ENCODE measurements at regions not wholly inside any gene's neighbourhood (a gene's known extent, or its start where the extent isn't known, plus 50 kb on each side); places are given as distances from the start of the nearest gene placed in this dataset.

DNA sequence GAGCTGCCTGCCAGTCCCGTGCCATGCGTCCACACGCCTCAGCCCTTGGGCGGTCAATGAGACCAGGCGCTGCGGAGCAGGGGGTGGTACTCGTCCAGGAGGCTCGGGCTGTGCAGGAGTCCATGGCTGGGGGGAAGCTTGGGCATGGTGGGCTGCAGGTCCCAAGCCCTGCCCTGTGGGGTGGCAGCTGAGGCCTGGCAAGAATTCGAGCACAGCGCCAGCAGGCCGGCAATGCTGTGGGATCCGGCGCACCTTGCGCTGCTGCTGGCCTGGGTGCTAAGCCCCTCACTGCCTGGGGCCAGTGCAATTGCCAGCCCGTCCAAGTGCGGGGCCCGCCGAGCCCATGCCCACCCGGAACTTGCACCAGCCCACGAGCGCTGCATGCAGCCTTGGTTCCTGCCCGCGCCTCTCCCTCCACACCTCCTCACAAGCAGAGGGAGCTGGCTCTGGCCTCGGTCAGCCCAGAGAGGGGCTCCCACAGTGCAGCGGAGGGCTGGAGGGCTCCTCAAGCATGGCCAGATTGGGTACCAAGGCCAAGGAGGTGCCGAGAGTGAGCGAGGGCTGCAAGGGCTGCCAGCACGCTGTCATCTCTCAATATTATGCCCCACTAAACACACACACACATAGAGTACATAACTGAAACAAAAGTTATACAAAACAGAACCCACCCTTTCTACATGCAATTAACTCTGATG is 307.7 kb downstream of the LMO4 start:
- no peak for DNase-seq

DNA sequence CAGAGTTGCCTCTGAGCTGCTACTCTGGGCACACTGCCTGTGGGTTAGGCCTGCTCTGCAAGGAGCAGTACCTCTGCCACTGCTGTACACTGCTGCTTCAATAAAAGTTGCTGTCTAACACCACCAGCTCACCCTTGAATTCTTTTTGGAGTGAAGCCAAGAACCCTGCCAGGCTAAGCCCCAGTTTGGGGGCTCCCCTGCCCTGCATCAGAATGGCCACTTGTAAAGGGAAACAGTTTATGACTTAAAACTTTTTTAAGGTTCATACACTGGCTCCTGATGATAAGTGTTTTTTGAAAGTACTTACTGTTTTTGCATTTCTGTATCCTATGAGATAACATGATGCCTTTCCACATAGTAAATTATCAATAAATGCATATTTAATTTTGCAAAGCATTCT is 310.0 kb downstream of the LMO4 start:
- no peak for DNase-seq

DNA sequence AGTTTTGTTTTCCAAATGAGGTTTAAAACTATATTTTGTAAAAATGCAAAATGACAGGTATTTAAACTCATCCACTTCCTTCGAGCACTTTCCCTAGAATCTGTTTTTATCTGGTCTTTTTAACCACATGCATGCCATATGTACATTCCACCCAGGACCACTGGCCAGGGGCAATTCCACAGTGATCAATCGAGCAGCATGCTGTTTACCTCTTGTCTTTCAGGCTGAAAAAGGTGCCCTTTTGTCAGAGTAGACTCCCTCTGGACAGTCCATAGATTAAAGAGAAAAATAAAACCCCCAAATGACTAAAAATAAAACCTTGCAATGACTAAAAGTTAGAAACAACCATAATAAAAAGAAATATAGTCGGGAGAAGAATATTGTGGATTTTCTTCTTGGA is 313.3 kb downstream of the LMO4 start:
- no peak for DNase-seq

DNA sequence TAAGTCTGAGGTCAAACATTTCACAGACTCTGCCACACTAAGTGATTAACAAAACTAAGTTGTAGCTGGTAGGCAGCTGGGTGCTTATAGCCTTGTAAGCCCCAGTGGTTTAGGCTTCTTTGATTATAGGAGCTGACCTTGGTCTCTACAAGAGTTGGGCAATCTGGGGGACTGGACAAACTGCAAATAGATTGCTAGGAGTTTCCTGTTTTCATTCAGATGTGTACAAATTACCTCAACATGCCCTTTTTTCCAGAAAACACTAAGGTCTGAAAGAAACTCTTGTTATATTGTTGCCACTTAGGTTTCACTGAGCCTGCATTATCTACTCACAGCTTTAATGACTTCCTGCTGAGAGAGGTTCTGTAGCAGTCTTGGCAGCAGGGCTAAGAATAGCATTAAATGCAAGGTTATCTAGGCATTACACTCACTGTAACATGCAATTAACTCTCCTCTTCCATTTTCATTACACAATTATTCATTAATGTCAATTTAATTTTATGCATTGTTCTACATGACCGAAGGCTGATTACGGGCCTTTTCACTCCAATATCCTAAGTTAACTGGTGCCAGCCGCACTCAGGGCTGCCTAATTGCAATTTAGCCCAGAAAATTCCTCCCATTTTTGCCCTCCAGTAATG is 314.0 kb downstream of the LMO4 start:
- no peak for DNase-seq

DNA sequence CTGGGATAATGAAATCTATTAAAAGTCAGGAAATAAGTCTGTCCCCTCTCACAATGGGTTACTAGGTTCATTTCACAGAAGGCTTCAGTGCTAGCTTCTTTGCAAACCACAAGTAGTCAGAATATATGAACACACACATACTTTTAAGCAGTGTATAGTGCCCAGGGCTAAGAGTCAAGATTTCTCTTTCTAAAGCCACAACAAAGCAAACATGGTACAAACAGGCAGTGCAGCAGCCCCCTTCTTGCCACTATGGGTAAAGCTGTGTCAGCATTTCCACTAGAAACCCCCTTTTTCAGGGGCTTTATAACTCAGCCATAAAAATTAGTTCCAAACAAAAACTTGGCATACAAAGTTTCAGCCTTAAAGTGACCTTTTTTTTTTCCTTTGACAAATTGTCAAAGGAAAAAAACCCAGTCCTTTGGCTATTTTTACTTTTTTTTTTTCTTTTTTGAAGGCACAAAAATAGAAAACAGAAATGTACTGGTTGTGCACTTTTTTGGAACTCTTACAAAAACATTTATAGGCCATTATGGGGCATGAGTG is 315.4 kb downstream of the LMO4 start:
- DNase-seq = no peak

DNA sequence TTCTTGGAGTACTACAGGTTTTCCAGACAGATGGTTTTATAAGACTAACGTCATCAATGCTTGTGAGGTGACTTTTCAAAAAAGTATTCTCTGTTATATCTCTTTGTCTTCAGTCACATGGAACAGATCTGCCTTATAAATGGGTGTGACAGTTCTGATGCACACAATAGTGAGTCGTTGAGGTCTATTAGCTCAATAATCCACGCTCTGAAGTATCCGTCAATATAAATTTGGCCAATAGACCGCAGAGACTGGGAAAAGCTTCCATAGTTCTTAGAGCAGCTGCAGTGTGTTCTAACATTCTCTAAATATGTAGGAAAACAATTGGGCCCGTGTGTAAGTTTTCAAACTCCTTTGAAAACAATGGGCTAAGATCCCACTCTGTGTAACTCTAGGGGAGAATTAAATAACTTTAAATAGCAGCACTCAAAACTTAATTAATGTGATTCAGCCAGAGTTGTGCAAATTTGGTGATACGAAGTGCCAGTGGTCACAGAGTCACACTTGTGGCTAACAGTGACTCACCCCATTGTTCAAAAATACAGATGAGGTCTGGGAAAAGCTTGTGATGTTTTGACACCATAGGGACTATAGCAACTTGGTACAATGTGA is 316.0 kb downstream of the LMO4 start:
- DNase-seq = no peak

DNA sequence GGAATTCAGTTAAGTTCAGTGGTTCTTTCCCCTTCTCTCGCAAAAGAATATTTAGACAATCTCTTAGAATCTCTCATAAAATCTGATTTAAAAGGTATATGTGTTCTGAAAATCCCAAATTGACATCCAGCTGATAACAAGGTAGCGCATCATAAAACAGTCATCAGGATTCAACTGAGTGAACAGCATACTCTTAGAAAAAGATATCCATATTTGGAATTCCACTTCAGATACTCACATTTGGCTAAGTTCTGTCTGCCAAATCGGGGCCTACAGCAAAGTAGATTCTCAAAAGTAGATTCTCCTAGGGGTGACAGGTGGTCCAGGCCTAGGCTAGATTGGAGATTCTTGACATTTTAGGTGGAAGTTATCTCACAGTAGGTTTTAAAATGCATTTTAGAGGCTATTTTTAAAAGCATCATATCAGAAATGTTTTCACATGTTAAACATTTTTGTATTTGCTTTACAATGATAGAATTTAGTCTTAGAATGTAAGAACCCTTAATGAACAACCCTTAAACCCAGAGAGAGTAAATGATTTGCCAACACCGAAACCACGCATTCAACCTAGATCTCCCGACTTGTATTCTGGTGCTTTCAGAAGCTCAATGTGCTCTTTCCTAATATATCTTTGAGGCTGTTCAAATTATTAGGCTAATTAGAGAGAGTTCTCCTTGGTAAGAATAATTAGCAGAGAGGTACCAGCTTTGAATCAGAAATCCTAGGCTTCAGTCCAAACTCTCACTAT is 318.9 kb downstream of the LMO4 start:
- no peak for DNase-seq

DNA sequence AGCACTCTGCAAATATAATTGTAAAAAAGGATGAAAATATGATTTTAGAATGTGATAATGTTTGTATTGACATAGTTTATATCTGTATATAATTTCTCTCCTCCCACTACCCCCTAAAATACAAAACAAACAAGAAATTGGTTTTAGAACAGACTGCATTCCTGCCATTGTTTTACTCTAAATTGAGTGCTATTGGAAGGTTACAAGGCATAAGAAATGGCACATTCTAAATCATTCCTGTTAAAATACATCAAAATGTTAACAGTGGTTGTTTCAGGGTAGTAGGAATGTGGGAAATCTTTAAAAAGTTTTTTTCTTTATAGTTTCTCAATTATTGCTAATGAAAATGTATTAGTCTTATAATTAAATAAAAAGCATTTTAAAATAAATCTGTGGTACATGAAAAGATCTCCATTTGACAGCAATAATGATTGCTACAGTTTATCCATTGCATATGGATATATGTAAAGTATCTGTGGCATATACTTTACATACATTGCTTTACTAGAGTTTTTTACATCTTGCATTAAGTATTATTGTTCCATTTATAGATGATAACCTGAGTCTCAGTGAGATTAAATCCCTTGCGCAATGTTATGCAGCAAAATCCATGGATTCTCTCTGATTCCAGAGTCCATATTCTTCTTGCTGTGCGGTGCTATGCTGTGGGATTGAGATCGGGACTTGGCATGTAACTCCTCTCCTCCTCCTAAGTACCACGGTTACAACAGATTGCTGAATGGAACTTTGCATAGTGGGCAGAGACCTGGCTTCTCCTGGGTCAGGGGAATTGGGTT is 319.8 kb downstream of the LMO4 start:
- DNase-seq = no peak

DNA sequence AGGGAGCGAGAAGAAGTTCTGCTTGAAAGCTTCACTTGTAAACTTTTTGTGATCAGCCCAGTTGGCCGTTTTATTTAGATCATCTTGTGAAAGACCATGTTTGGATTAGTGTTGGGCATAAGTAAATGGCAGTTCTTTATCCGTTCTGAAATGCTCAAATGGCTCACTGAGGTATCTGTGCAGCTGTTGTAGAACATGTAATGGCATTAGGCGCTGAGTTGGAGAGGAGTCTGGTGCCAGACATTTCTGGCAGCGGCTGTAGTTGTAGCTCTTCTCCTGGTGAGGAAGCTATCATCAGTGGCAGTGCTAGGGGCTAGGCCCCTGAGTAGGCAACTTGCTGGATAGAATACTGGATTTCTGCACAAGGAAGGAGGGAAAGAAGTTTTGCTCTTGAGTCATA is 321.6 kb downstream of the LMO4 start:
- DNase-seq = no peak

DNA sequence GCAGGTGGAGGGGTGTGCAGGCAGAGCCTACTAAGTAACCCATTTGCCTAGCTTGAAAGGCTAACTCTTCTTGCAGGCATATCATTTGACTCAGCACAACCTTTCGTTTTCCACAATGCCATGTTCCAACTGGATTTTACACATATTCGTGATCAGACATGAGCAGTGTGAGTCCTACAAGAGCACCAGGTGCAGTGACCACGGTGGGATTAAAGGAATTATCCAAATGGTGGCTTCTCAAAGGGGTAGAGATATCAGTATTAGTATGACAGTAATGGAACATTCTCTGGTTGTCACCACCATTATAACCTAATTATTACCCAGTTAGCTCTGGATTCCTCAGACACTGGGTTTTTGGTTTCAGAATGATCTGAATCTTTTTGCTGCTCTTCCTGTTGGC is 323.5 kb downstream of the LMO4 start:
- DNase-seq = no peak

DNA sequence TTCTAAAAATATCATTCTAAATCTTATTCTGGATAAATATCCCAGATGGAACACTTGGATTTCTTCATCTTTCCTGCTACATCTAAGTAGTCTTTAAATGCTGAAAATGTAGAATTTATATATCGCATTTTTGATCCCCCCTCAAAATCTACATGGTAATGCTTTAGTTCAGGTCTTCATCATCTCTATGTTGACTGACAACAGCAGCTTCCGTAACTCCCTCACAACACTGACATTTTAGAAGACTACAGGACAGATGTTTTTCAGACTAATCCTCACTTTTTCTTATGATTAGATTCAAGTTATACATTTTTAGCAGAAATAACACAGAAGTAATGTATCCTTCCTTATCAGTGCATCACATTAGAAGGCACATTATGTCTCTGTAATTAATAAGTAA is 336.5 kb downstream of the LMO4 start:
- DNase-seq = no peak

DNA sequence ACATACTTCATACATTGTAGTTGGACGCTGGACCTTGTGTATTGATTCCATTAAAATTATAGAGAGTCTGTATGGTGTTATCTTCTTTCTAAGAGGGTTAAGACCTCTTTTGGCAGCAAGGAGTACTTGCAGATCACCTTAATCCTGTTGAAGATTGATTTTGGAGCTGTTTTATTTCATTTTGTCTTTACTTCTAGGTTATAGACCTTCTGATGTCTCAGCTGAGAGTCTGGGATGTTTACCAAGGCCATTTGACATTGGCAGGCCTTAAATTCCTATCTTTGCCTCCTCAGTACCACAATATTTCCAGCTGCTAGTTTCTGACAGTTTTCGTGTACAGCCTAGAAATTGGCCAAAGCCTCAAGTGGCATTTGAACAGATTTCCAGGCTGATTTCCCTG is 338.0 kb downstream of the LMO4 start:
- no peak for DNase-seq

DNA sequence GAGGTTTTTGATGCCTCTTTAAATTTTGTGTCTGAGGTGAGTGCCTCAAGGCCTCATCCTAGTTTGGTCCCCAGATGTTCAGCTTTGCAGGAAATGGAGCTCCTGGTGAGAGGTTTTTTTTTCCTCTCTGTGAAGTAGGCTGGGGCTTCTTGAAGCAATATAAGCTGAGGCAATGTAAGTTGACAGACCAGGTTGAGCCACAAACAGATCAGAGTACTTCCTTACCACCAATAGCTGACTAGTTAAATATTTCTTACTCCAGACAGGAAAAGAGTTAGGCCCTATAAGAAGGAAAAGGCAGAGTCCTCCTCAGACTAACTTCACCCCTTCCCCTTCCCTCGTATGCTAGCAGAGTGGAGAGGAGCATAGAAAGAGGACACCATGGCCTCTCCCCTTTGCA is 341.0 kb downstream of the LMO4 start:
- DNase-seq = no peak

DNA sequence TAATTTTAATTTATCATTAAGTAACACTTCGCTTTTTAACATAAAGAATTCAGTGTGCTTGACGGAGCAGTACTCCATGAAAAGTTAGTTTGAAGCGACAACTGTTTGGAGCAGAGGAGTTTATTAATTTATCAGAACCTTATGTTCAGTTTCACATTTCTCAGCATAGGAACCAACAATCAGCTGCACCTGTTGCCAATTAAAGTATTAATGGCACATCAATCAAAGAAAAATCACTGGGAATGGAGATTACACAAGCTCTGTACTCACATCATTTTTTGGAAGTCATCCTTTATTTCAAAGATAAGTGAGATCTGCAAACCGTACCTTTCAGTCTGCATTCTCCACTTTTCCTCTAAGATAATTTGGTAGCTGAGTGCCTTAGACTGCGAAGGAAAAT is 344.6 kb downstream of the LMO4 start:
- no peak for DNase-seq

DNA sequence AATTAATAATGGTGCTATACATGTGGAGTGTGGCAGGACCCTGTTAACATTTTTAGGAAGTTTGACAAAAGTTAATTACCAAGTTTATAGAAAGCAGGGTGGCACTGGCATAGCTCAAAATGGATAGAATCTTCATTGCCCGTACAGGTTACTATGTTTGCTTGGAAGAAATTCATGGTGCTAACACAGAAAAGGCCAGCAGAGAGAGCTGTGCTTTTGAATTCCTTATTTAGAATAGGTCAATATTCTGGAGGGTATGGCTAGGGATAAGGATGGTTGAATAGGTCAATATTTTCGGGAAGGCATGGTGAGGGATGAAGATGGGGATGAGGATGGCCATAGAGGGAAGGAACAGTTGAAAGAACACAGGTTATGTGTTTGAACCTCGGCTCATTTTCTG is 345.1 kb downstream of the LMO4 start:
- no peak for DNase-seq

DNA sequence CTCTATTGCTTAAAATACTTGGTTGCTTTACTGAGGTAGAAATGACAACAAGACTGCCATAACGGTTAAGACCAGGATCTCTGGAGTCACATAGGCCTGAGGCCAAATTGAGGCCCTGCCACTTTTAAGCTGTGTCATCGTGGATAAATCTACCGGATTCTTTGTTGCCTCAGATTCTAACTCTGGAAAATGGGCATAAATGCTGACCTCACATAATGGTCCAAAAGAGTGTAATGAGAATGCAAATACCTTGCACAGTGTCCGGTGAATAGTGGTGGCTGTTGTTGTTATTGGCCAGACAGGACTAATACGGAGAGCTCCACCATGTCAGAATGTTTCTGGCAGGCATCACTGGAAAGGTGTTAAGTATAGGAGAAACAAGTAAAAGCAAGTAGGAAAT is 346.1 kb downstream of the LMO4 start:
- DNase-seq = no peak

DNA sequence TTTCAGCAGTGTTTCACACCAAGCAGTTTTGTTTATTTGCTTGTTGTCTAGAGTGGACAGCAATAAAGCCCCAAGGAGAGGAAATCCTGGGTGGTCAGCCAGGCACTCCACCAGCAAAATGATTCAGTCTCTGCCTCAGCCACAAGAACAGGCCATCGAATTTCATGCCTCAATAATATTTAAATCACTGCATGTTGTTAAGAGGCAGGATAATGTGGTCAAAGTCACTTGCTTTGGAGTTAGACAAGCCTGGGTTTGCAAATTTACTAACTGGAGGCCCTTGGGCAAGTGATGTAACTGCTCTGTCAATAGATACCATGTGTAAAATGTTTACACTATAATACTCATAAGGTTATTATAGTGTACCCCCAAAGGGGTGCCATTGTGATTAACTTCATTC is 349.6 kb downstream of the LMO4 start:
- DNase-seq = no peak

DNA sequence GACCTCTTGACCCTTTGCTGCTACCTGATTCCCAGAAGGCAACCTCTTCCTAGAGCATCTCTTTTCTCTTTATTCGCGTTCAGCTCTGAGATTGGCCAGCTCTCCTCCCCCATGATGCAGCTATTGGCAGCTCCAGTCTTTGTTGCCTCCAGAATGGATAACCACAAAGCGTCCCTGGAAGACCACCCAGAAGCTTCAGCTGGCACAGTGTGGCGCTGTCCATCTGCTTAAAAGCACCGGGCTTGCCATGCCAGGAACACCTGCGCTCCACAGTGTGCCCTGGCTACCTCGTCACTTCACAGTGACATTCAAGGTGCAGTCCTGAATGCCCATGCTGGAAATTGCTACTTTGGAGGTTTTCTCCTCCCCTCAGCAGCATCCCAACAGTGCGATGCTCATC is 353.9 kb downstream of the LMO4 start:
- DNase-seq = no peak

DNA sequence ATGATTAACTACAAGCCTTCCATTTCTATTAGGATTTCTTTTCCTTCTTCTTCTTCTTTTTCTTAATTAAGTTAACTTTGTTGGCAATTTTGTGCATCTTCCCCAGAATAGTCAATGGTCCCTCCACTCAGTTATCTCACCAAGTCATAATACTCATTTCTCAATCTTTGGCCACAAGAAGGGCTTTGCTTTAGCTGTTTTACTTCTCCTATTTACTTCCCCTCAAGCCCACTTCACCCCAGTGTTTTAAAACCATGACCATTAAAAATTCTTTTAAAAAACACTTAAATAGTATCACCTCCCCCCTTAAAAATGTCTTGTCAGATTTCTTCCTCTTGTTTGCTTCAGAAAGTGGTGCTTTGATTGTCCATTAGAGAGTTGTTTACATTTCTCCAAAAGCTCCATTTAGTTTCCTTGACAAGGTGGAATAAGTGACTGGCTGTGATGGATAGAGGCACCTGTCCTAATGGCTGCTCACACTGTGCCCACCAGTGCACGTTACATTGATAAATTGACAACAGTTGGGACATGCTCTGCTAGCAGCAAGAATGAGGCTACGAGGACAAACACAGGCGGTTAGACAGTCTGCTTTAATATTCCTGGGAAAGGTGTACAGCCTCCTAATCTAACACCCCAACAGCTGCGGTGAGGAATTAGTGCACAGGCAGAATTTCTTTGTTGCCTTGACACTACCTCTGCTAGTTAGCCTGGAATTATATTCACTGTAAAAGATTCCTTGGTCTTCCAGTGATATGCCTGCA is 354.7 kb downstream of the LMO4 start:
- DNase-seq = peak; percentile 35

DNA sequence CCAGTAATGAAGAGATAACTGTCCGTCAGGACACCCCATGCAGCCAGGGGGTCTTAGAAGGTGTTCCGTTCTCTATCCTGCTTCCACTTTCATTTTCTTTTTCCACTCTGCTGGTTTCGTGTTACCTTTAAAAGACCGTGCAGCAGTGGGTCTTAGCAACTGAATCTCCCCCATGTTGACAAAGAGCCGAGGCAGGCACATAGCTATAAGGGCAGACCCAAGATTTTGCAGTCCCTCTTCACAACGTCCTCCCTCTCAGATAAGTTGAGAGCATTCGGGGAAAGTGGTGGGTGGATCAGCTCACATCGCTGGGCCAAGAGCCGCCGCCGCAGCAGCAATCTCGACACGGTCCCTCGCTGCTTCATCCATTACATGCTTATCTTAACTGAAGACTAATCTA is 355.5 kb downstream of the LMO4 start:
- peak; percentile 12 for DNase-seq

DNA sequence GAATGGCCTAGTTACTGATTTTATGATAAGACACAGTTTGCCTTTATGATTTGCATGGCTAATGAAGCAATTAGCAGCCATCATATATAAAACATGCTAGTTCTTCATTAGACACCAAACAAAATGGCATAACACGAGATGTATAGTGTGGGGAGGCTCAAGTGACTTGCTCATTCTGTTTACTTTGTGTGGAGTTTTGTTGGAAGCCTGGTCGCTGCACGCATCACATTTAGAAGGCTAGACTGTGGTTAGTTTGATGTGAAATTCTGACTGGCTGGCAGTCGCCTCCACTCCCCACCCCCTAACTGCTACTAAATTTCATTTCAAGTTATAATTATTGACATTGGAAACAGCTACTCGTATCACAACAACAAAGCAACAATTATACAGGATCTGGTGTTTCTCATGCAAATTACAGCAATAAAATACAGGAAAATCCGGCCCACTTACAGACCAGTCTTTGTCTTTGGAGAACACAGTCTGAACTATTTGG is 356.1 kb downstream of the LMO4 start:
- DNase-seq = peak; percentile 24
